Neutrophil (primary cell): ENCODE measurements at regions not wholly inside any gene's neighbourhood (a gene's known extent, or its start where the extent isn't known, plus 50 kb on each side); places are given as distances from the start of the nearest gene placed in this dataset.

ENCODE experiments used
- H3K27ac ChIP-seq: fragments of 200-600 bp; sonication (generic); 2 replicates; pipeline ENCODE4 v1.5.1; 2016; ENCODE audit warnings: mild to moderate bottlenecking, moderate library complexity
- H3K27me3 ChIP-seq: fragments of 200-600 bp; sonication (generic); 2 replicates; pipeline ENCODE4 v1.6.0; 2016; ENCODE audit warnings: mild to moderate bottlenecking
- H3K36me3 ChIP-seq: fragments of 200-600 bp; sonication (generic); 2 replicates; pipeline ENCODE4 v1.5.1; 2017
- H3K4me1 ChIP-seq, 2 experiments: fragments of 200-600 bp in 1 of 2; sonication (generic) in 1 of 2; 1 replicate in 1 of 2; 2 replicates in 1 of 2; pipeline versions ENCODE4 v1.5.1 to v1.6.1; 2013 to 2016; ENCODE audit warnings: low read depth in 1 of 2, low read length in 1 of 2, mild to moderate bottlenecking in 1 of 2, moderate library complexity in 1 of 2; ENCODE audit not compliant: control insufficient read depth in 1 of 2, insufficient read depth in 1 of 2
- H3K4me3 ChIP-seq, 2 experiments: fragments of 200-600 bp in 1 of 2; sonication (generic) in 1 of 2; 1 replicate in 1 of 2; 2 replicates in 1 of 2; pipeline ENCODE4 v1.5.1; 2013 to 2016; ENCODE audit warnings: low read depth in 1 of 2, low read length in 1 of 2, mild to moderate bottlenecking in 1 of 2, moderate library complexity in 1 of 2
- H3K9me3 ChIP-seq: fragments of 200-600 bp; sonication (generic); 2 replicates; pipeline ENCODE4 v1.5.1; 2016
- CTCF ChIP-seq: fragments of 200-600 bp; sonication (generic); IDR thresholded peaks from 2 replicates; pipeline ENCODE4 v1.5.1; 2016; ENCODE audit warnings: antibody characterized with exemption

GRCh38 chr2:77640924-77641323 is 118.7 kb upstream of the LRRTM4 start:
- TF ChIP-seq CTCF: no peak
- no peak overlapping the region for H3K4me3 ChIP-seq
- H3K36me3 ChIP-seq: no peaks in the 10 kb centered on the region
- H3K27ac ChIP-seq: no peak overlapping the region
- no peaks in the 10 kb centered on the region for H3K27me3 ChIP-seq
- H3K9me3 ChIP-seq: no peaks in the 10 kb centered on the region
- no peaks in the 10 kb centered on the region for H3K4me1 ChIP-seq

- Histone ChIP-seq H3K4me1 (no peaks in the 10 kb centered on the region), H3K27me3 (no peaks in the 10 kb centered on the region), H3K27ac (no peak overlapping the region), H3K4me3 (no peak overlapping the region), H3K36me3 (no peaks in the 10 kb centered on the region), H3K9me3 (no peaks in the 10 kb centered on the region)
- TF ChIP-seq CTCF: no peak
Measured at GRCh38 chr2:77642339-77642738, 120.2 kb upstream of the LRRTM4 start.

GRCh38 chr2:77649856-77650255 is 127.7 kb upstream of the LRRTM4 start:
- H3K36me3 ChIP-seq: no peaks in the 10 kb centered on the region
- no peak overlapping the region for H3K4me3 ChIP-seq
- no peaks in the 10 kb centered on the region for H3K4me1 ChIP-seq
- no peaks in the 10 kb centered on the region for H3K27me3 ChIP-seq
- TF ChIP-seq CTCF: no peak
- H3K9me3 ChIP-seq: no peaks in the 10 kb centered on the region
- no peak overlapping the region for H3K27ac ChIP-seq

GRCh38 chr2:77652499-77652898 is 130.3 kb upstream of the LRRTM4 start:
- no peak for TF ChIP-seq CTCF
- H3K27me3 ChIP-seq: no peaks in the 10 kb centered on the region
- no peaks in the 10 kb centered on the region for H3K9me3 ChIP-seq
- no peak overlapping the region for H3K4me3 ChIP-seq
- H3K27ac ChIP-seq: no peak overlapping the region
- no peaks in the 10 kb centered on the region for H3K36me3 ChIP-seq
- H3K4me1 ChIP-seq: no peaks in the 10 kb centered on the region

- H3K27me3 ChIP-seq: no peaks in the 10 kb centered on the region
- no peak overlapping the region for H3K27ac ChIP-seq
- H3K4me3 ChIP-seq: no peak overlapping the region
- TF ChIP-seq CTCF: no peak
- H3K4me1 ChIP-seq: no peaks in the 10 kb centered on the region
- H3K36me3 ChIP-seq: no peaks in the 10 kb centered on the region
- H3K9me3 ChIP-seq: no peaks in the 10 kb centered on the region
Measured at GRCh38 chr2:77664491-77664890, 142.3 kb upstream of the LRRTM4 start.
